ENCODE measurements at regions not wholly inside any gene's neighbourhood (a gene's known extent, or its start where the extent isn't known, plus 50 kb on each side); places are given as distances from the start of the nearest gene placed in this dataset.

DNA sequence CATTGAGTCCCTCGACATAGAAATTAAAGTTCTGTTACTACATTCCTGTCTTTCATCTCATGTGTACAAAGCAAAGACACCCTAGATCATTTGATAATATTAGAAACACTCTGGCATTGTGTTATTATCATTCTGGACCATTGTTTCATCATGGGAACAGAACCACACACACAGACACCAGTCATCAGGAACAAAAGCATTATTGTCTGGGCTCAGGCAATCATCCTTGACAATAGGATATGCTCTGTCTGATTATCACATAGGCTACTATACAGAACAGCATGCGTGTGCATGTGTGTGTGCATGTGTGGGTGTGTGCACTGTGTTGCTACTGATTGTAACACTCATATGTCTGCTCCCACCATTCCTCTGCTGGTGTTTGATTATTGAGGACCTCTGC lies 242.5 kb downstream of the SH3BP4 start:
- TF ChIP-seq ZNF239 (tag by site-specific recombination; IDR thresholded peaks at IDR 0.05) (no peak), ZNF10 (tag by site-specific recombination; IDR thresholded peaks at IDR 0.05) (no peak), ELK4 (IDR thresholded peaks at IDR 0.05; ENCODE audit: borderline replicate concordance, low read depth, low read length) (no peak), ZNF398 (tag by site-specific recombination; IDR thresholded peaks at IDR 0.05) (no peak), ZEB2 (tag by site-specific recombination; IDR thresholded peaks at IDR 0.05) (no peak), ZNF302 (tag by site-specific recombination; IDR thresholded peaks at IDR 0.05; ENCODE audit: low read depth) (no peak), ATF2 (tag by site-specific recombination; IDR thresholded peaks at IDR 0.05; ENCODE audit: low read depth) (no peak), SALL2 (tag by site-specific recombination; IDR thresholded peaks at IDR 0.05; ENCODE audit: borderline replicate concordance) (no peak), ZBTB21 (tag by site-specific recombination; IDR thresholded peaks at IDR 0.05) (no peak), ZNF324 (tag by site-specific recombination; IDR thresholded peaks at IDR 0.05) (no peak), ZNF501 (tag by site-specific recombination; IDR thresholded peaks at IDR 0.05) (no peak)
- TF ChIP-seq, protein P1, sequence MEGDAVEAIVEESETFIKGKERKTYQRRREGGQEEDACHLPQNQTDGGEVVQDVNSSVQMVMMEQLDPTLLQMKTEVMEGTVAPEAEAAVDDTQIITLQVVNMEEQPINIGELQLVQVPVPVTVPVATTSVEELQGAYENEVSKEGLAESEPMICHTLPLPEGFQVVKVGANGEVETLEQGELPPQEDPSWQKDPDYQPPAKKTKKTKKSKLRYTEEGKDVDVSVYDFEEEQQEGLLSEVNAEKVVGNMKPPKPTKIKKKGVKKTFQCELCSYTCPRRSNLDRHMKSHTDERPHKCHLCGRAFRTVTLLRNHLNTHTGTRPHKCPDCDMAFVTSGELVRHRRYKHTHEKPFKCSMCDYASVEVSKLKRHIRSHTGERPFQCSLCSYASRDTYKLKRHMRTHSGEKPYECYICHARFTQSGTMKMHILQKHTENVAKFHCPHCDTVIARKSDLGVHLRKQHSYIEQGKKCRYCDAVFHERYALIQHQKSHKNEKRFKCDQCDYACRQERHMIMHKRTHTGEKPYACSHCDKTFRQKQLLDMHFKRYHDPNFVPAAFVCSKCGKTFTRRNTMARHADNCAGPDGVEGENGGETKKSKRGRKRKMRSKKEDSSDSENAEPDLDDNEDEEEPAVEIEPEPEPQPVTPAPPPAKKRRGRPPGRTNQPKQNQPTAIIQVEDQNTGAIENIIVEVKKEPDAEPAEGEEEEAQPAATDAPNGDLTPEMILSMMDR (tag by site-specific recombination; IDR thresholded peaks at IDR 0.05): no peak
- TF ChIP-seq, protein P2, sequence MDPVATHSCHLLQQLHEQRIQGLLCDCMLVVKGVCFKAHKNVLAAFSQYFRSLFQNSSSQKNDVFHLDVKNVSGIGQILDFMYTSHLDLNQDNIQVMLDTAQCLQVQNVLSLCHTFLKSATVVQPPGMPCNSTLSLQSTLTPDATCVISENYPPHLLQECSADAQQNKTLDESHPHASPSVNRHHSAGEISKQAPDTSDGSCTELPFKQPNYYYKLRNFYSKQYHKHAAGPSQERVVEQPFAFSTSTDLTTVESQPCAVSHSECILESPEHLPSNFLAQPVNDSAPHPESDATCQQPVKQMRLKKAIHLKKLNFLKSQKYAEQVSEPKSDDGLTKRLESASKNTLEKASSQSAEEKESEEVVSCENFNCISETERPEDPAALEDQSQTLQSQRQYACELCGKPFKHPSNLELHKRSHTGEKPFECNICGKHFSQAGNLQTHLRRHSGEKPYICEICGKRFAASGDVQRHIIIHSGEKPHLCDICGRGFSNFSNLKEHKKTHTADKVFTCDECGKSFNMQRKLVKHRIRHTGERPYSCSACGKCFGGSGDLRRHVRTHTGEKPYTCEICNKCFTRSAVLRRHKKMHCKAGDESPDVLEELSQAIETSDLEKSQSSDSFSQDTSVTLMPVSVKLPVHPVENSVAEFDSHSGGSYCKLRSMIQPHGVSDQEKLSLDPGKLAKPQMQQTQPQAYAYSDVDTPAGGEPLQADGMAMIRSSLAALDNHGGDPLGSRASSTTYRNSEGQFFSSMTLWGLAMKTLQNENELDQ (tag by site-specific recombination; IDR thresholded peaks at IDR 0.05; ENCODE audit: low read depth): no peak
- TF ChIP-seq, protein P3, sequence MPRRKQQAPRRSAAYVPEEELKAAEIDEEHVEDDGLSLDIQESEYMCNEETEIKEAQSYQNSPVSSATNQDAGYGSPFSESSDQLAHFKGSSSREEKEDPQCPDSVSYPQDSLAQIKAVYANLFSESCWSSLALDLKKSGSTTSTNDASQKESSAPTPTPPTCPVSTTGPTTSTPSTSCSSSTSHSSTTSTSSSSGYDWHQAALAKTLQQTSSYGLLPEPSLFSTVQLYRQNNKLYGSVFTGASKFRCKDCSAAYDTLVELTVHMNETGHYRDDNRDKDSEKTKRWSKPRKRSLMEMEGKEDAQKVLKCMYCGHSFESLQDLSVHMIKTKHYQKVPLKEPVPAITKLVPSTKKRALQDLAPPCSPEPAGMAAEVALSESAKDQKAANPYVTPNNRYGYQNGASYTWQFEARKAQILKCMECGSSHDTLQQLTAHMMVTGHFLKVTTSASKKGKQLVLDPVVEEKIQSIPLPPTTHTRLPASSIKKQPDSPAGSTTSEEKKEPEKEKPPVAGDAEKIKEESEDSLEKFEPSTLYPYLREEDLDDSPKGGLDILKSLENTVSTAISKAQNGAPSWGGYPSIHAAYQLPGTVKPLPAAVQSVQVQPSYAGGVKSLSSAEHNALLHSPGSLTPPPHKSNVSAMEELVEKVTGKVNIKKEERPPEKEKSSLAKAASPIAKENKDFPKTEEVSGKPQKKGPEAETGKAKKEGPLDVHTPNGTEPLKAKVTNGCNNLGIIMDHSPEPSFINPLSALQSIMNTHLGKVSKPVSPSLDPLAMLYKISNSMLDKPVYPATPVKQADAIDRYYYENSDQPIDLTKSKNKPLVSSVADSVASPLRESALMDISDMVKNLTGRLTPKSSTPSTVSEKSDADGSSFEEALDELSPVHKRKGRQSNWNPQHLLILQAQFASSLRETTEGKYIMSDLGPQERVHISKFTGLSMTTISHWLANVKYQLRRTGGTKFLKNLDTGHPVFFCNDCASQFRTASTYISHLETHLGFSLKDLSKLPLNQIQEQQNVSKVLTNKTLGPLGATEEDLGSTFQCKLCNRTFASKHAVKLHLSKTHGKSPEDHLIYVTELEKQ (tag by site-specific recombination; IDR thresholded peaks at IDR 0.05; ENCODE audit: borderline replicate concordance): no peak

All from HEK293 (cell line).